Panc1 (cell line): ENCODE measurements at regions not wholly inside any gene's neighbourhood (a gene's known extent, or its start where the extent isn't known, plus 50 kb on each side); places are given as distances from the start of the nearest gene placed in this dataset.

Experiments
- ATAC-seq: fragments of 200-7000 bp; cut with Tn5 transposase; 2 replicates; pipeline ENCODE4 v1.9.1; 2020; ENCODE audit warnings: mild to moderate bottlenecking, moderate library complexity
- BruUV-seq: library from RNA; stranded (reverse); fragments of 400-500 nt; replicated peaks from 2 replicates; lab custom pipeline; 2021; lab: Mats Ljungman, UMichigan
- CTCF ChIA-PET: fragments of 300-600 bp; sonication (Branson Sonifier 250); formaldehyde crosslinking; loops from one replicate; lab custom pipeline; 2022; ENCODE audit warnings: antibody characterized with exemption; lab: Charles Lee
- POLR2A ChIA-PET: fragments of 300-600 bp; sonication (Branson Sonifier 250); formaldehyde crosslinking; loops from one replicate; lab custom pipeline; 2022; ENCODE audit warnings: antibody characterized with exemption; lab: Charles Lee
- DNase-seq: peaks from one replicate; pipeline ENCODE4 v3.0.0-alpha.2; 2010; ENCODE audit warnings: low read depth, low spot score
- H3K27ac ChIP-seq: 2 replicates; pipeline ENCODE4 v1.5.1; 2011; ENCODE audit warnings: mild to moderate bottlenecking, low read length, inconsistent platforms
- H3K27me3 ChIP-seq: fragments of 200-500 bp; sonication (Bioruptor generic); 2 replicates; pipeline ENCODE4 v1.6.0; 2014; ENCODE audit warnings: low read length, inconsistent platforms; ENCODE audit not compliant: control insufficient read depth, insufficient read depth
- H3K36me3 ChIP-seq: fragments of 200-500 bp; sonication (Bioruptor generic); 2 replicates; pipeline ENCODE4 v1.5.1; 2014; ENCODE audit warnings: inconsistent platforms, mild to moderate bottlenecking, low read length, moderate library complexity; ENCODE audit not compliant: control insufficient read depth, insufficient read depth
- H3K4me1 ChIP-seq: 2 replicates; pipeline ENCODE4 v1.5.1; 2011; ENCODE audit warnings: inconsistent platforms, mild to moderate bottlenecking, low read length, moderate library complexity; ENCODE audit not compliant: control insufficient read depth, insufficient read depth
- H3K4me3 ChIP-seq, 2 experiments: 2 replicates each; pipeline ENCODE4 v1.5.1; 2011 to 2012; ENCODE audit warnings: low read depth in 2 of 2, low read length in 2 of 2, mild to moderate bottlenecking in 2 of 2, inconsistent platforms in 1 of 2, moderate library complexity in 1 of 2
- H3K9me3 ChIP-seq: fragments of 200-500 bp; sonication (Bioruptor generic); 2 replicates; pipeline ENCODE4 v1.5.1; 2014; ENCODE audit warnings: low read depth, mild to moderate bottlenecking, inconsistent platforms, low read length, moderate library complexity; ENCODE audit not compliant: control insufficient read depth, insufficient read depth
- CTCF ChIP-seq: fragments of 450-650 bp; IDR thresholded peaks from 2 replicates; pipeline ENCODE4 v1.5.1; 2017; ENCODE audit warnings: mild to moderate bottlenecking
- POLR2AphosphoS5 ChIP-seq: IDR thresholded peaks from 2 replicates; pipeline ENCODE4 v1.6.1; 2012; ENCODE audit warnings: mild to moderate bottlenecking, low read depth, low read length, moderate library complexity
- REST ChIP-seq, 2 experiments: IDR thresholded peaks; 2 replicates each; pipeline ENCODE4 v1.6.1; 2011 to 2012; ENCODE audit warnings: low read depth in 2 of 2, control low read depth in 1 of 2, low read length in 1 of 2, mild to moderate bottlenecking in 1 of 2, moderate library complexity in 1 of 2; ENCODE audit not compliant: insufficient read depth in 1 of 2
- SIN3A ChIP-seq: IDR thresholded peaks from 2 replicates; pipeline ENCODE4 v1.6.1; 2012; ENCODE audit warnings: low read depth, mild to moderate bottlenecking, low read length, moderate library complexity, borderline replicate concordance; ENCODE audit not compliant: insufficient read depth
- TCF7L2 ChIP-seq: IDR thresholded peaks from 2 replicates; pipeline ENCODE4 v1.6.1; 2011; ENCODE audit warnings: mild to moderate bottlenecking, low read depth, low read length, inconsistent platforms
- in situ Hi-C: cut with HindIII; loops from 2 replicates; pipeline ENCODE4 v1.10.0; 2016; ENCODE audit warnings: low sequenced_read_pairs, low pct_unique_long_range_greater_than_20kb
- intact Hi-C: fragments of 100-400 bp; cut with micrococcal nuclease; formaldehyde crosslinking; loops from one replicate; pipeline ENCODE4 v1.10.0; 2022; ENCODE audit not compliant: unreplicated experiment

- DNase-seq (no peak), ATAC-seq (no peak)
- ChIA-PET POLR2A (no interaction called here), CTCF (no interaction called here)
- in situ Hi-C loops (no loop called here), intact Hi-C loops (no loop called here)
- Histone ChIP-seq H3K36me3 (no peaks in the 10 kb centered on the region; the same call in 1 of the 2 replicates), H3K27ac (no peak overlapping the region), H3K27me3 (no peaks in the 10 kb centered on the region), H3K4me1 (no peaks in the 10 kb centered on the region), H3K9me3 (peaks cover 16% of the 10 kb centered on the region; the same call in 1 of the 2 replicates), H3K4me3 (no peak overlapping the region)
- TF ChIP-seq CTCF (no peak), POLR2AphosphoS5 (no peak), TCF7L2 (no peak), REST (IDR thresholded peaks at IDR 0.05; ENCODE audit: insufficient read depth in 1 of 2, low read depth in 2 of 2, low read length in 1 of 2) (no peak), SIN3A (no peak)
- no TSS peak for BruUV-seq
Observed at GRCh38 chr6:97639702-97640101, 356.7 kb upstream of the MMS22L start.

- no peak for TF ChIP-seq SIN3A
- POLR2A ChIA-PET, result no interaction called here
- H3K27ac ChIP-seq, result no peak overlapping the region
- ATAC-seq (no peak), DNase-seq (no peak)
- H3K27me3 ChIP-seq, result no peaks in the 10 kb centered on the region
- no peaks in the 10 kb centered on the region; the same call in 1 of the 2 replicates for H3K36me3 ChIP-seq
- in situ Hi-C loops, result no loop called here
- peaks cover 9% of the 10 kb centered on the region; the same call in 1 of the 2 replicates for H3K9me3 ChIP-seq
- H3K4me3 ChIP-seq, result no peak overlapping the region
- BruUV-seq, result no TSS peak
- intact Hi-C loops, result no loop called here
- CTCF ChIA-PET, result no interaction called here
- no peaks in the 10 kb centered on the region for H3K4me1 ChIP-seq
Observed at GRCh38 chr6:97644353-97644752, 361.3 kb upstream of the MMS22L start.

GRCh38 chr6:97645757-97646156 is 362.7 kb upstream of the MMS22L start:
- in situ Hi-C loops (no loop called here), intact Hi-C loops (no loop called here)
- CTCF ChIA-PET, result no interaction called here
- Histone ChIP-seq H3K27me3 (no peaks in the 10 kb centered on the region), H3K4me1 (no peaks in the 10 kb centered on the region), H3K9me3 (peaks cover 6% of the 10 kb centered on the region; the same call in 1 of the 2 replicates), H3K4me3 (no peak overlapping the region), H3K36me3 (no peaks in the 10 kb centered on the region), H3K27ac (no peak overlapping the region)
- DNase-seq, result no peak
- TF ChIP-seq CTCF (no peak), SIN3A (no peak), POLR2AphosphoS5 (no peak), TCF7L2 (no peak), REST (IDR thresholded peaks at IDR 0.05; ENCODE audit: insufficient read depth in 1 of 2, low read depth in 2 of 2, low read length in 1 of 2) (no peak)
- no TSS peak for BruUV-seq
- POLR2A ChIA-PET, result no interaction called here
- ATAC-seq, result no peak
